Vagina (tissue), 2 donors: ENCODE measurements at regions not wholly inside any gene's neighbourhood (a gene's known extent, or its start where the extent isn't known, plus 50 kb on each side); places are given as distances from the start of the nearest gene placed in this dataset.

Experiments
- DNase-seq, 2 donors: peaks; one replicate each; pipeline ENCODE4 v3.0.0-alpha.2; 2017; ENCODE audit errors: extremely low spot score in 2 of 2
- H3K27ac ChIP-seq: fragments of 200-600 bp; sonication (generic); one replicate; pipeline ENCODE4 v1.5.1; 2019
- H3K27me3 ChIP-seq: fragments of 200-600 bp; sonication (generic); one replicate; pipeline ENCODE4 v1.5.1; 2019
- H3K36me3 ChIP-seq, 2 donors: fragments of 200-600 bp; sonication (generic); one replicate each; pipeline ENCODE4 v1.5.1; 2017 to 2019
- H3K4me1 ChIP-seq: fragments of 200-600 bp; sonication (generic); one replicate; pipeline ENCODE4 v1.5.1; 2019
- H3K4me3 ChIP-seq, 2 donors: fragments of 200-600 bp; sonication (generic); 1 replicate in 1 of 2; 2 replicates in 1 of 2; pipeline ENCODE4 v1.5.1; 2016 to 2019
- H3K9me3 ChIP-seq: fragments of 200-600 bp; sonication (generic); one replicate; pipeline ENCODE4 v1.5.1; 2019
- POLR2A ChIP-seq, 2 donors: fragments of 450-650 bp; IDR thresholded peaks; one replicate each; pipeline ENCODE4 v1.6.1; 2017; ENCODE audit warnings: antibody characterized with exemption in 2 of 2, mild to moderate bottlenecking in 2 of 2, moderate library complexity in 2 of 2
- POLR2AphosphoS5 ChIP-seq, 2 donors: sonication (generic); formaldehyde crosslinking; IDR thresholded peaks; one replicate each; pipeline ENCODE4 v1.9.0; 2017; ENCODE audit warnings: antibody characterized with exemption in 2 of 2, mild to moderate bottlenecking in 2 of 2, low read depth in 1 of 2; ENCODE audit not compliant: insufficient read depth in 1 of 2
- intact Hi-C: fragments of 100-400 bp; cut with DNase I; formaldehyde crosslinking; loops from one replicate; pipeline ENCODE4 v1.15.1; 2023
- TF ChIP-seq, protein P1 (sequence below), 3 experiments: fragments of 450-650 bp in 2 of 3; fragments of 200-600 bp in 1 of 3; sonication (generic) in 1 of 3; IDR thresholded peaks; one replicate each; pipeline ENCODE4 v1.5.1; 2017 to 2019; ENCODE audit warnings: antibody characterized with exemption in 3 of 3, mild to moderate bottlenecking in 2 of 3, moderate library complexity in 2 of 3

DNA sequence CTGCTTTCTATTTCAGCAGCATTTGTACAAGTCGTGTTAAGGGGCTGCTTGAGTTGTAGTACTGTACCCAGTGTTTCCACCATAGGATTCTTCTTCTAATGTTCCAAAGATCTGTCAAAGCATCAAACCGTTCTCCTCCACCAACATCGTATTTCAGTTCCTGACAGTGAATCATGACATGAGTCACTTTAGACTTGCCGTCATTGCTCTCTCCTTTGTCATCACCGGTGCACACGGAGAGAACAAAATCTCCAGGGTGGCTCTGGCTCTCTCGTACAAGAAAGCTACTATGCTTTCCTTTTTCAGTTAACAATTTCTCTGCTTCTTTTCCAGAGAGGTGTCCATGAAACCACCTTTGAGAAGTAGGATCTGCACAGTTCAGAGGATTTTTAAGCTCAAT lies 270.9 kb upstream of the CCDC54 start:
- intact Hi-C loops, result no loop called here
- TF ChIP-seq, protein P1, sequence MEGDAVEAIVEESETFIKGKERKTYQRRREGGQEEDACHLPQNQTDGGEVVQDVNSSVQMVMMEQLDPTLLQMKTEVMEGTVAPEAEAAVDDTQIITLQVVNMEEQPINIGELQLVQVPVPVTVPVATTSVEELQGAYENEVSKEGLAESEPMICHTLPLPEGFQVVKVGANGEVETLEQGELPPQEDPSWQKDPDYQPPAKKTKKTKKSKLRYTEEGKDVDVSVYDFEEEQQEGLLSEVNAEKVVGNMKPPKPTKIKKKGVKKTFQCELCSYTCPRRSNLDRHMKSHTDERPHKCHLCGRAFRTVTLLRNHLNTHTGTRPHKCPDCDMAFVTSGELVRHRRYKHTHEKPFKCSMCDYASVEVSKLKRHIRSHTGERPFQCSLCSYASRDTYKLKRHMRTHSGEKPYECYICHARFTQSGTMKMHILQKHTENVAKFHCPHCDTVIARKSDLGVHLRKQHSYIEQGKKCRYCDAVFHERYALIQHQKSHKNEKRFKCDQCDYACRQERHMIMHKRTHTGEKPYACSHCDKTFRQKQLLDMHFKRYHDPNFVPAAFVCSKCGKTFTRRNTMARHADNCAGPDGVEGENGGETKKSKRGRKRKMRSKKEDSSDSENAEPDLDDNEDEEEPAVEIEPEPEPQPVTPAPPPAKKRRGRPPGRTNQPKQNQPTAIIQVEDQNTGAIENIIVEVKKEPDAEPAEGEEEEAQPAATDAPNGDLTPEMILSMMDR (IDR thresholded peaks at IDR 0.05), result no peak
- TF ChIP-seq POLR2A (IDR thresholded peaks at IDR 0.05) (no peak), POLR2AphosphoS5 (IDR thresholded peaks at IDR 0.05; ENCODE audit: insufficient read depth in 1 of 2, low read depth in 1 of 2) (no peak)
- H3K4me1 ChIP-seq, result no peaks in the 10 kb centered on the region
- no peaks in the 10 kb centered on the region for H3K36me3 ChIP-seq
- no peak for DNase-seq
- H3K9me3 ChIP-seq, result no peaks in the 10 kb centered on the region
- H3K4me3 ChIP-seq, result no peak overlapping the region
- no peaks in the 10 kb centered on the region for H3K27me3 ChIP-seq
- no peak overlapping the region for H3K27ac ChIP-seq

DNA sequence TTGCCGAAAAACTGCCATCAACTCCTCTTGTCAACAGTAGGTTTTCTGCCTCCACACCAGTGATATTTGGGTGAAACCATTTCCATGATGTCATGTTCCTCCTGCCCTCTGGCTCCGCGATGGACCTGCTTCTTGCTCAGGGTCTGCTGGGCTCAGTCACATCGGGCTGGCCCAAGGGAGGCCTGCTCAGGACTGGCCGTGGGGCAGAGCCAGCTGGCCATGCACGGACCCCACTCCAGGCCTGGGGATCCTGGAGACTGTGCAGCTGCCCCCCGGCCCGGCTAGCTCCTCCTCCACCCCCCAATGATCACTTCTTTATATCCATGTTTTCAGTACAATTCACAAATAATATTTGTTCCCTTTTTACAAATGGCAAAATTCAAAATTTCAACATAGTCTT lies 270.3 kb upstream of the CCDC54 start:
- Histone ChIP-seq H3K4me3 (no peak overlapping the region), H3K27ac (no peak overlapping the region), H3K27me3 (no peaks in the 10 kb centered on the region), H3K4me1 (no peaks in the 10 kb centered on the region), H3K9me3 (no peaks in the 10 kb centered on the region), H3K36me3 (no peaks in the 10 kb centered on the region)
- intact Hi-C loops, result no loop called here
- TF ChIP-seq POLR2A (IDR thresholded peaks at IDR 0.05), result no peak
- TF ChIP-seq POLR2AphosphoS5 (IDR thresholded peaks at IDR 0.05; ENCODE audit: insufficient read depth in 1 of 2, low read depth in 1 of 2), result no peak
- TF ChIP-seq, protein P1 (IDR thresholded peaks at IDR 0.05), result no peak
- DNase-seq, result no peak

DNA sequence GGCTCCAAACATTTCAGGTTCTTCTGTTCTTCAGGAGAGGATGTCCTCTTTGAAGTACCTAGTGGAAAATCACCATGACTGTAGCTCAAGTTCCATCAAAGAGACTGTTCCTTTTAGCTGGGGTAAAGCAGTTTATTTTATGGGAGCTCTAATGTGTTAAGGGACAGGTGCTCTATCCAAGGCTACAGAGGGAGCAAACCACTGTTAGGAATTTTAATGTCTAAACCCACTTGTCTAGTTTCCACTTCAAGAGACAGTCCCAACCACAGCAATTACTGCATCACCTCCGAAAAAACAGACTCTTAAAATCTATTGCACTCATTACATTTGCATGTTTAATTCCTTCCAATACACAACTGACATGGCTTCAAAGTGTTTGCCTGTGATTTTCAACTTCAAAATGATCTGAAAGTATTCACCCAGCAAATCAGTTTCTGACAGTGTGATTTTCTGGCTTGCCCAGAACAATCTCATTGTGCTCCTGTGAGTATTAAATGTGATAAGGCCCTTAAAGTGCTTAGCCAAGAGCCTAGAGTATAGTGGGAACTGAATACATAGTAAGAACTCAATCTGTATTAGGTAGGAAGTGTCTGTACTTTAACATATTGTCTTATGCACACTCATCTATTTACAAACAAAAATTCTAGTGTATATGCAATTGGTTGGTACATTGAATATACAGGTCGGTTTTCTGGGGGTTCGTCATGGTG lies 266.5 kb upstream of the CCDC54 start:
- no peak for DNase-seq
- Histone ChIP-seq H3K36me3 (no peaks in the 10 kb centered on the region), H3K9me3 (no peaks in the 10 kb centered on the region), H3K4me3 (no peak overlapping the region), H3K4me1 (no peaks in the 10 kb centered on the region), H3K27ac (no peak overlapping the region), H3K27me3 (no peaks in the 10 kb centered on the region)
- TF ChIP-seq POLR2A (IDR thresholded peaks at IDR 0.05), result no peak
- TF ChIP-seq, protein P1 (IDR thresholded peaks at IDR 0.05), result no peak
- no peak for TF ChIP-seq POLR2AphosphoS5 (IDR thresholded peaks at IDR 0.05; ENCODE audit: insufficient read depth in 1 of 2, low read depth in 1 of 2)
- intact Hi-C loops, result no loop called here

DNA sequence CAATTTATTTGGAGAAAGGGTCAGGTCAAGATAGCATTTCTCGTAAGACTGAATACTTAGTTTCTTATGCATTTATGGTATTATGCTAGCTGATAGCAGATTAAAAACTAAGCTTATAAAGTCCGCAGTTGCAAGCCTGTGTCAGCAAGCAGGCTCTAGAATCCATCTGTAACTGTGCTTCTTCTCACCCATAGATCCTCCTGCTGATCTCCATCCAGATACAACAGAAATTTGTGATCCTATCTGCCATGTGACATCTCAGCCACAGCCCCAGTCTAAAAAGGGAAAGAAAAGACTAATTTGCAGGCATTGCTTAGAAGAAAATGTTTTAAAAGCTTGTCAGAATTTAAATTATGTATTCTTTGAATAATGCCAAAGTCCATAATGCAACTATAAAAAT lies 265.4 kb upstream of the CCDC54 start:
- H3K27me3 ChIP-seq, result no peaks in the 10 kb centered on the region
- no peak overlapping the region for H3K4me3 ChIP-seq
- H3K4me1 ChIP-seq, result no peaks in the 10 kb centered on the region
- TF ChIP-seq POLR2AphosphoS5 (IDR thresholded peaks at IDR 0.05; ENCODE audit: insufficient read depth in 1 of 2, low read depth in 1 of 2) (no peak), POLR2A (IDR thresholded peaks at IDR 0.05) (no peak)
- TF ChIP-seq, protein P1 (IDR thresholded peaks at IDR 0.05), result no peak
- H3K9me3 ChIP-seq, result no peaks in the 10 kb centered on the region
- no peaks in the 10 kb centered on the region for H3K36me3 ChIP-seq
- intact Hi-C loops, result no loop called here
- DNase-seq, result no peak
- H3K27ac ChIP-seq, result no peak overlapping the region

DNA sequence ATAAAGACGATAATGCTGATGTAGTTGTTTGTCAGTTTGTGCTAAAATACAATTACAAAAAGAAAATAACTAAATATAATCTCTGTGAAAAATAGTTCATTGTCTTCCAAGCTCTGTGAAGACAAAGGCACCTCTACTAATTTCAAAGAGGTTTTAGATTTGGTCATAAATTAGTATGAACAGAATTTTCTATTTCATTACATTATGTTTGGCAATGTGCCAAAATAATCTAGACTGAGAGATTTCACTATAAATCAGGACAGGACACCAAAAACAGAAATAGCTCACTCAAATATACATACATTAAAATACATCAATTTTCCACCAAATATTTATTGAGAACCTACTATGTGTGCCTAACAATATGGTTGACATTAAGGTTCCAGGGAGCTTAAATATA lies 264.9 kb upstream of the CCDC54 start:
- no peak overlapping the region for H3K4me3 ChIP-seq
- no peak for TF ChIP-seq POLR2A (IDR thresholded peaks at IDR 0.05)
- no peak for TF ChIP-seq POLR2AphosphoS5 (IDR thresholded peaks at IDR 0.05; ENCODE audit: insufficient read depth in 1 of 2, low read depth in 1 of 2)
- TF ChIP-seq, protein P1 (IDR thresholded peaks at IDR 0.05), result no peak
- DNase-seq, result no peak
- no peaks in the 10 kb centered on the region for H3K27me3 ChIP-seq
- no peaks in the 10 kb centered on the region for H3K4me1 ChIP-seq
- no peak overlapping the region for H3K27ac ChIP-seq
- no peaks in the 10 kb centered on the region for H3K9me3 ChIP-seq
- intact Hi-C loops, result no loop called here
- H3K36me3 ChIP-seq, result no peaks in the 10 kb centered on the region
